ENCODE measurements at regions not wholly inside any gene's neighbourhood (a gene's known extent, or its start where the extent isn't known, plus 50 kb on each side); places are given as distances from the start of the nearest gene placed in this dataset.

DNA sequence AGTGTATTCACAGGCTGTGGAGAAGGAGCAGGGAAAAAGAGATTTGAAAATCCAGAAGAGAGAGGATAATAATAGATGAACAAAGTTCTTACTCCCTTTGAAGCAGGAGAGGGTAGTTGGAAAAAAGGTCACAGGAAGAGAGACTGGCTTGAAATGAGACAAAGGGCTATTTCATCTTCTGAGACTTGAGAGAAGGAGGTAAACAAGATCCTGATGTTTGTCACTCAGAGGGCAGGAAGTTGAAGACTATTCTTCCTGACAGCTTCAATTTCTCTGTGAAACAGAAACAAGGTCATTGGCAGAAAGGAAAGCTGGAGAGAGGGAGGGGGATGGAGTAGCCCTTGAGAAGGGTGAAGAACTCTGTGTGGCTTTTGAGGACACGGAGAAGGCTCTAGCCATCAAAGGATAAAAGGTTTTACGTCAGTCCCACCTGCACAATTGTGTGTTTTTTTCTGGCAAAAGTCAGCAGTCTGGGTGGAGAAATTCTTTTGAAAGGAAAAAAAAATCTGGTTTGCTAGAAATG lies 216.1 kb upstream of the STEAP4 start:
- ATAC-seq, result no peak
- TF ChIP-seq PPARA (CRISPR knock-in tag; IDR thresholded peaks at IDR 0.05; ENCODE audit: borderline replicate concordance), result no peak
- TF ChIP-seq TCF4 (CRISPR knock-in tag; IDR thresholded peaks at IDR 0.05; ENCODE audit: borderline replicate concordance), result no peak
- TF ChIP-seq BACH2 (CRISPR knock-in tag; IDR thresholded peaks at IDR 0.05; ENCODE audit: borderline replicate concordance), result no peak
- no peak for TF ChIP-seq ZFP30 (CRISPR knock-in tag; IDR thresholded peaks at IDR 0.05)
- no peak for TF ChIP-seq SNAI2 (CRISPR knock-in tag; IDR thresholded peaks at IDR 0.05)
- no peak for TF ChIP-seq GLIS3 (CRISPR knock-in tag; IDR thresholded peaks at IDR 0.05)
- TF ChIP-seq CSRNP3 (CRISPR knock-in tag; IDR thresholded peaks at IDR 0.05), result no peak
- TF ChIP-seq TOX (CRISPR knock-in tag; IDR thresholded peaks at IDR 0.05; ENCODE audit: borderline replicate concordance), result no peak
- TF ChIP-seq ESRRG (CRISPR knock-in tag; IDR thresholded peaks at IDR 0.05), result no peak
- TF ChIP-seq, protein P1, sequence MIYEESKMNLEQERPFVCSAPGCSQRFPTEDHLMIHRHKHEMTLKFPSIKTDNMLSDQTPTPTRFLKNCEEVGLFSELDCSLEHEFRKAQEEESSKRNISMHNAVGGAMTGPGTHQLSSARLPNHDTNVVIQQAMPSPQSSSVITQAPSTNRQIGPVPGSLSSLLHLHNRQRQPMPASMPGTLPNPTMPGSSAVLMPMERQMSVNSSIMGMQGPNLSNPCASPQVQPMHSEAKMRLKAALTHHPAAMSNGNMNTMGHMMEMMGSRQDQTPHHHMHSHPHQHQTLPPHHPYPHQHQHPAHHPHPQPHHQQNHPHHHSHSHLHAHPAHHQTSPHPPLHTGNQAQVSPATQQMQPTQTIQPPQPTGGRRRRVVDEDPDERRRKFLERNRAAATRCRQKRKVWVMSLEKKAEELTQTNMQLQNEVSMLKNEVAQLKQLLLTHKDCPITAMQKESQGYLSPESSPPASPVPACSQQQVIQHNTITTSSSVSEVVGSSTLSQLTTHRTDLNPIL (CRISPR knock-in tag; IDR thresholded peaks at IDR 0.05; ENCODE audit: low read depth), result no peak
- no peak for TF ChIP-seq ZNF8 (CRISPR knock-in tag; IDR thresholded peaks at IDR 0.05)
- TF ChIP-seq, protein P2, sequence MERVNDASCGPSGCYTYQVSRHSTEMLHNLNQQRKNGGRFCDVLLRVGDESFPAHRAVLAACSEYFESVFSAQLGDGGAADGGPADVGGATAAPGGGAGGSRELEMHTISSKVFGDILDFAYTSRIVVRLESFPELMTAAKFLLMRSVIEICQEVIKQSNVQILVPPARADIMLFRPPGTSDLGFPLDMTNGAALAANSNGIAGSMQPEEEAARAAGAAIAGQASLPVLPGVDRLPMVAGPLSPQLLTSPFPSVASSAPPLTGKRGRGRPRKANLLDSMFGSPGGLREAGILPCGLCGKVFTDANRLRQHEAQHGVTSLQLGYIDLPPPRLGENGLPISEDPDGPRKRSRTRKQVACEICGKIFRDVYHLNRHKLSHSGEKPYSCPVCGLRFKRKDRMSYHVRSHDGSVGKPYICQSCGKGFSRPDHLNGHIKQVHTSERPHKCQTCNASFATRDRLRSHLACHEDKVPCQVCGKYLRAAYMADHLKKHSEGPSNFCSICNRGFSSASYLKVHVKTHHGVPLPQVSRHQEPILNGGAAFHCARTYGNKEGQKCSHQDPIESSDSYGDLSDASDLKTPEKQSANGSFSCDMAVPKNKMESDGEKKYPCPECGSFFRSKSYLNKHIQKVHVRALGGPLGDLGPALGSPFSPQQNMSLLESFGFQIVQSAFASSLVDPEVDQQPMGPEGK (CRISPR knock-in tag; IDR thresholded peaks at IDR 0.05; ENCODE audit: borderline replicate concordance), result no peak
- TF ChIP-seq ZC3H10 (CRISPR knock-in tag; IDR thresholded peaks at IDR 0.05), result no peak
- TF ChIP-seq CSDC2 (CRISPR knock-in tag; IDR thresholded peaks at IDR 0.05), result no peak
- TF ChIP-seq ARNTL (CRISPR knock-in tag; IDR thresholded peaks at IDR 0.05; ENCODE audit: borderline replicate concordance, low read depth), result no peak
- TF ChIP-seq POU6F1 (CRISPR knock-in tag; IDR thresholded peaks at IDR 0.05; ENCODE audit: borderline replicate concordance, low read depth), result no peak
- no peak for TF ChIP-seq ZNF70 (CRISPR knock-in tag; IDR thresholded peaks at IDR 0.05)

GRCh38 chr7:88516429-88516828 lies 209.7 kb upstream of the STEAP4 start:
- TF ChIP-seq, protein P2 (CRISPR knock-in tag; IDR thresholded peaks at IDR 0.05; ENCODE audit: borderline replicate concordance), result no peak
- TF ChIP-seq OSR1 (CRISPR knock-in tag; IDR thresholded peaks at IDR 0.05), result no peak
- no peak for TF ChIP-seq SNAI2 (CRISPR knock-in tag; IDR thresholded peaks at IDR 0.05)
- TF ChIP-seq PPARA (CRISPR knock-in tag; IDR thresholded peaks at IDR 0.05; ENCODE audit: borderline replicate concordance), result no peak
- no peak for TF ChIP-seq ZNF70 (CRISPR knock-in tag; IDR thresholded peaks at IDR 0.05)
- TF ChIP-seq ISL1 (CRISPR knock-in tag; IDR thresholded peaks at IDR 0.05), result no peak
- TF ChIP-seq CSRNP3 (CRISPR knock-in tag; IDR thresholded peaks at IDR 0.05), result no peak
- no peak for TF ChIP-seq TCF4 (CRISPR knock-in tag; IDR thresholded peaks at IDR 0.05; ENCODE audit: borderline replicate concordance)
- TF ChIP-seq, protein P3, sequence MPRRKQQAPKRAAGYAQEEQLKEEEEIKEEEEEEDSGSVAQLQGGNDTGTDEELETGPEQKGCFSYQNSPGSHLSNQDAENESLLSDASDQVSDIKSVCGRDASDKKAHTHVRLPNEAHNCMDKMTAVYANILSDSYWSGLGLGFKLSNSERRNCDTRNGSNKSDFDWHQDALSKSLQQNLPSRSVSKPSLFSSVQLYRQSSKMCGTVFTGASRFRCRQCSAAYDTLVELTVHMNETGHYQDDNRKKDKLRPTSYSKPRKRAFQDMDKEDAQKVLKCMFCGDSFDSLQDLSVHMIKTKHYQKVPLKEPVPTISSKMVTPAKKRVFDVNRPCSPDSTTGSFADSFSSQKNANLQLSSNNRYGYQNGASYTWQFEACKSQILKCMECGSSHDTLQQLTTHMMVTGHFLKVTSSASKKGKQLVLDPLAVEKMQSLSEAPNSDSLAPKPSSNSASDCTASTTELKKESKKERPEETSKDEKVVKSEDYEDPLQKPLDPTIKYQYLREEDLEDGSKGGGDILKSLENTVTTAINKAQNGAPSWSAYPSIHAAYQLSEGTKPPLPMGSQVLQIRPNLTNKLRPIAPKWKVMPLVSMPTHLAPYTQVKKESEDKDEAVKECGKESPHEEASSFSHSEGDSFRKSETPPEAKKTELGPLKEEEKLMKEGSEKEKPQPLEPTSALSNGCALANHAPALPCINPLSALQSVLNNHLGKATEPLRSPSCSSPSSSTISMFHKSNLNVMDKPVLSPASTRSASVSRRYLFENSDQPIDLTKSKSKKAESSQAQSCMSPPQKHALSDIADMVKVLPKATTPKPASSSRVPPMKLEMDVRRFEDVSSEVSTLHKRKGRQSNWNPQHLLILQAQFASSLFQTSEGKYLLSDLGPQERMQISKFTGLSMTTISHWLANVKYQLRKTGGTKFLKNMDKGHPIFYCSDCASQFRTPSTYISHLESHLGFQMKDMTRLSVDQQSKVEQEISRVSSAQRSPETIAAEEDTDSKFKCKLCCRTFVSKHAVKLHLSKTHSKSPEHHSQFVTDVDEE (CRISPR knock-in tag; IDR thresholded peaks at IDR 0.05), result no peak
- TF ChIP-seq ZNF8 (CRISPR knock-in tag; IDR thresholded peaks at IDR 0.05), result no peak
- TF ChIP-seq GLIS3 (CRISPR knock-in tag; IDR thresholded peaks at IDR 0.05), result no peak
- no peak for TF ChIP-seq ZFP30 (CRISPR knock-in tag; IDR thresholded peaks at IDR 0.05)
- no peak for TF ChIP-seq ARNTL (CRISPR knock-in tag; IDR thresholded peaks at IDR 0.05; ENCODE audit: borderline replicate concordance, low read depth)
- TF ChIP-seq ZC3H10 (CRISPR knock-in tag; IDR thresholded peaks at IDR 0.05), result no peak
- no peak for TF ChIP-seq BACH2 (CRISPR knock-in tag; IDR thresholded peaks at IDR 0.05; ENCODE audit: borderline replicate concordance)
- TF ChIP-seq ZFP3 (CRISPR knock-in tag; IDR thresholded peaks at IDR 0.05), result no peak
- no peak for ATAC-seq

Measured in SK-N-SH treated with all-trans-retinoic acid at 6 μM for 48 hours (cell line).